A172 (cell line): ENCODE measurements at regions not wholly inside any gene's neighbourhood (a gene's known extent, or its start where the extent isn't known, plus 50 kb on each side); places are given as distances from the start of the nearest gene placed in this dataset.
"Not testable (repeated sequence)": the region's sequence is repeated elsewhere in the genome, so short reads cannot be mapped to it uniquely, and the experiment has no call there.

ENCODE experiments used
- DNase-seq: peaks from one replicate; pipeline ENCODE4 v3.0.0-alpha.2; 2015; ENCODE audit warnings: low spot score

GRCh38 chr14:97788364-97788763, 991.2 kb downstream of the VRK1 start:
- DNase-seq = no peak

- no peak for DNase-seq
These were observed 991.8 kb downstream of the VRK1 start for GRCh38 chr14:97788846-97789526.

- DNase-seq = no peak
These were observed 993.9 kb downstream of the VRK1 start for GRCh38 chr14:97791072-97791471.

GRCh38 chr14:97791906-97792305, 994.7 kb downstream of the VRK1 start:
- DNase-seq = no peak

- DNase-seq = no peak
These were observed 999.3 kb downstream of the VRK1 start for GRCh38 chr14:97796511-97796910.

- no peak for DNase-seq
These were observed 1001.0 kb downstream of the VRK1 start for GRCh38 chr14:97798176-97798575.

- DNase-seq = no peak
These were observed 1005.5 kb downstream of the VRK1 start for GRCh38 chr14:97802430-97803373.

- DNase-seq = no peak
These were observed 1006.9 kb downstream of the VRK1 start for GRCh38 chr14:97804056-97804455.

- no peak for DNase-seq
These were observed 1009.7 kb downstream of the VRK1 start for GRCh38 chr14:97806891-97807290.

GRCh38 chr14:97808541-97808940, 1011.4 kb downstream of the VRK1 start:
- DNase-seq = not testable (repeated sequence)

- DNase-seq = no peak
These were observed 1016.4 kb downstream of the VRK1 start for GRCh38 chr14:97813556-97813955.

GRCh38 chr14:97820781-97821180, 1023.6 kb downstream of the VRK1 start:
- DNase-seq = no peak

- DNase-seq = no peak
These were observed 1027.0 kb downstream of the VRK1 start for GRCh38 chr14:97824218-97824617.

GRCh38 chr14:97827746-97828145, 1030.6 kb downstream of the VRK1 start:
- DNase-seq = no peak

GRCh38 chr14:97832776-97833175, 1035.6 kb downstream of the VRK1 start:
- DNase-seq = no peak

- DNase-seq = no peak
These were observed 1041.8 kb downstream of the VRK1 start for GRCh38 chr14:97838986-97839385.

- no peak for DNase-seq
These were observed 1043.0 kb downstream of the VRK1 start for GRCh38 chr14:97840159-97840558.

GRCh38 chr14:97841762-97842161, 1044.6 kb downstream of the VRK1 start:
- DNase-seq = no peak

- no peak for DNase-seq
These were observed 1045.9 kb downstream of the VRK1 start for GRCh38 chr14:97843066-97843465.

GRCh38 chr14:97844042-97844441, 1046.9 kb downstream of the VRK1 start:
- DNase-seq = no peak

- DNase-seq = no peak
These were observed 1049.0 kb downstream of the VRK1 start for GRCh38 chr14:97846156-97846555.

GRCh38 chr14:97848317-97848980, 1051.3 kb downstream of the VRK1 start:
- DNase-seq = no peak

GRCh38 chr14:97850466-97850865, 1053.3 kb downstream of the VRK1 start:
- DNase-seq = no peak
